Stomach (tissue), 8 donors: ENCODE measurements at regions not wholly inside any gene's neighbourhood (a gene's known extent, or its start where the extent isn't known, plus 50 kb on each side); places are given as distances from the start of the nearest gene placed in this dataset.

Experiments
- DNase-seq, 2 donors: peaks; one replicate each; pipeline versions ENCODE4 v3.0.0 to v3.0.0-alpha.2; 2013 to 2019
- H3K27ac ChIP-seq, 5 donors: fragments of 200-600 bp in 4 of 5; sonication (generic) in 4 of 5; one replicate each; pipeline ENCODE4 v1.5.1; 2013 to 2019; ENCODE audit warnings: mild to moderate bottlenecking in 1 of 5, moderate library complexity in 1 of 5
- H3K27me3 ChIP-seq, 3 donors: fragments of 200-600 bp; sonication (generic); one replicate each; pipeline ENCODE4 v1.5.1; 2017 to 2019; ENCODE audit warnings: mixed run types in 1 of 3
- H3K36me3 ChIP-seq, 4 donors: fragments of 200-600 bp; sonication (generic); 1 replicate in 3 of 4; 2 replicates in 1 of 4; pipeline ENCODE4 v1.5.1; 2016 to 2019
- H3K4me1 ChIP-seq, 4 donors: fragments of 200-600 bp; sonication (generic); one replicate each; pipeline ENCODE4 v1.5.1; 2016 to 2019
- H3K4me3 ChIP-seq, 4 donors: fragments of 200-600 bp; sonication (generic) in 3 of 4; one replicate each; pipeline ENCODE4 v1.5.1; 2016 to 2019; ENCODE audit warnings: mild to moderate bottlenecking in 1 of 4
- H3K9me3 ChIP-seq, 4 donors: fragments of 200-600 bp; sonication (generic); one replicate each; pipeline ENCODE4 v1.5.1; 2016 to 2019
- CTCF ChIP-seq, 7 experiments: fragments of 450-650 bp in 4 of 7; fragments of 200-600 bp in 3 of 7; sonication (generic) in 3 of 7; IDR thresholded peaks; one replicate each; pipeline ENCODE4 v1.5.1; 2016 to 2019; ENCODE audit warnings: antibody characterized with exemption in 7 of 7, control low read depth in 2 of 7, mild to moderate bottlenecking in 1 of 7
- EP300 ChIP-seq: sonication (generic); formaldehyde crosslinking; IDR thresholded peaks from one replicate; pipeline ENCODE4 v1.6.1; 2017; ENCODE audit warnings: antibody characterized with exemption
- POLR2A ChIP-seq, 4 donors: fragments of 450-650 bp; IDR thresholded peaks; one replicate each; pipeline ENCODE4 v1.6.1; 2016; ENCODE audit warnings: antibody characterized with exemption in 4 of 4, control low read depth in 2 of 4, mild to moderate bottlenecking in 1 of 4, moderate library complexity in 1 of 4
- POLR2AphosphoS5 ChIP-seq, 3 donors: sonication (generic); formaldehyde crosslinking; IDR thresholded peaks; one replicate each; pipeline ENCODE4 v1.6.1; 2016; ENCODE audit warnings: antibody characterized with exemption in 3 of 3
- WGBS, 5 donors: extraction: QIAGEN DNeasy Blood & Tissue Kit in 3 of 5; methylation state at CpG; one replicate each; pipeline versions ENCODE4 v1.1.5 to v1.1.7; 2013 to 2018; 5-methylcytosine and 5-hydroxymethylcytosine counted together
- intact Hi-C: fragments of 100-400 bp; cut with DNase I; formaldehyde crosslinking; loops from one replicate; pipeline ENCODE4 v1.15.1; 2023; ENCODE audit warnings: low total_unique reads
- donor health status: healthy with polysubstance abuse.
- donor health status: Bipolar disorder and iron deficiency.
- donor health status: healthy.

- TF ChIP-seq POLR2A (IDR thresholded peaks at IDR 0.05) (no peak), EP300 (no peak), POLR2AphosphoS5 (IDR thresholded peaks at IDR 0.05) (no peak), CTCF (IDR thresholded peaks at IDR 0.05) (no peak)
- Histone ChIP-seq H3K4me1 (no peaks in the 10 kb centered on the region), H3K36me3 (no peaks in the 10 kb centered on the region), H3K4me3 (no peak overlapping the region), H3K9me3 (no peaks in the 10 kb centered on the region), H3K27me3 (no peaks in the 10 kb centered on the region), H3K27ac (no peak overlapping the region)
- intact Hi-C loops, result no loop called here
- 61 to 74% (median 64%) methylated on average over 14 of the region's 14 CpGs for whole genome bisulfite sequencing, 5 donors
- DNase-seq, result peak in 1 of 2 donors; percentile 15
These were observed 893.8 kb upstream of the CELF4 start for GRCh38 chr18:38459131-38459994.

- H3K4me3 ChIP-seq, result no peak overlapping the region
- no peaks in the 10 kb centered on the region for H3K4me1 ChIP-seq
- no peaks in the 10 kb centered on the region for H3K36me3 ChIP-seq
- intact Hi-C loops, result no loop called here
- no peaks in the 10 kb centered on the region for H3K27me3 ChIP-seq
- no peak overlapping the region for H3K27ac ChIP-seq
- DNase-seq, result no peak
- 46 to 52% (median 50%) methylated on average over 3 of the region's 3 CpGs for WGBS, 5 donors
- TF ChIP-seq POLR2A (IDR thresholded peaks at IDR 0.05) (no peak), POLR2AphosphoS5 (IDR thresholded peaks at IDR 0.05) (no peak), EP300 (no peak), CTCF (IDR thresholded peaks at IDR 0.05) (no peak)
- no peaks in the 10 kb centered on the region for H3K9me3 ChIP-seq
These were observed 893.1 kb upstream of the CELF4 start for GRCh38 chr18:38458698-38459097.

GRCh38 chr18:38456253-38456652 is 890.7 kb upstream of the CELF4 start:
- intact Hi-C loops, result no loop called here
- H3K4me1 ChIP-seq, result no peaks in the 10 kb centered on the region
- WGBS, 5 donors, result 66 to 79% (median 69%) methylated on average over 5 of the region's 5 CpGs
- no peak for TF ChIP-seq CTCF (IDR thresholded peaks at IDR 0.05)
- TF ChIP-seq EP300, result no peak
- TF ChIP-seq POLR2AphosphoS5 (IDR thresholded peaks at IDR 0.05), result no peak
- TF ChIP-seq POLR2A (IDR thresholded peaks at IDR 0.05), result no peak
- no peak for DNase-seq
- no peaks in the 10 kb centered on the region for H3K36me3 ChIP-seq
- H3K9me3 ChIP-seq, result no peaks in the 10 kb centered on the region
- no peaks in the 10 kb centered on the region for H3K27me3 ChIP-seq
- no peak overlapping the region for H3K27ac ChIP-seq
- H3K4me3 ChIP-seq, result no peak overlapping the region

- H3K4me1 ChIP-seq, result no peaks in the 10 kb centered on the region
- intact Hi-C loops, result no loop called here
These were observed 889.3 kb upstream of the CELF4 start for GRCh38 chr18:38454764-38455469.

More at GRCh38 chr18:38454764-38455469, 889.3 kb upstream of the CELF4 start:
- DNase-seq, result no peak
- H3K9me3 ChIP-seq, result no peaks in the 10 kb centered on the region
- H3K27ac ChIP-seq, result no peak overlapping the region
- 69 to 92% (median 85%) methylated on average over 1 of the region's 1 CpG for WGBS, 5 donors
- no peaks in the 10 kb centered on the region for H3K27me3 ChIP-seq
- no peaks in the 10 kb centered on the region for H3K36me3 ChIP-seq
- H3K4me3 ChIP-seq, result no peak overlapping the region
- TF ChIP-seq EP300 (no peak), POLR2A (IDR thresholded peaks at IDR 0.05) (no peak), CTCF (IDR thresholded peaks at IDR 0.05) (no peak), POLR2AphosphoS5 (IDR thresholded peaks at IDR 0.05) (no peak)
